GM19025 (cell line): ENCODE measurements at regions not wholly inside any gene's neighbourhood (a gene's known extent, or its start where the extent isn't known, plus 50 kb on each side); places are given as distances from the start of the nearest gene placed in this dataset.
A peak's percentile ranks its signal among the peaks of the same experiment; 100 is the strongest.

Source experiments
- ATAC-seq: cut with Tn5 transposase; IDR thresholded peaks from one replicate; pipeline ENCODE4 v1.9.1; 2021; ENCODE audit warnings: mild to moderate bottlenecking, low read depth, moderate library complexity; ENCODE audit not compliant: unreplicated experiment

GRCh38 chr1:83017276-83017675 lies 981.7 kb downstream of the TTLL7 start:
- no peak for ATAC-seq

- no peak for ATAC-seq
Measured at GRCh38 chr1:83016354-83016849, 982.5 kb downstream of the TTLL7 start.

GRCh38 chr1:83015163-83015562 lies 983.8 kb downstream of the TTLL7 start:
- ATAC-seq: no peak

GRCh38 chr1:83012950-83013349 lies 986.0 kb downstream of the TTLL7 start:
- ATAC-seq: no peak

- no peak for ATAC-seq
Measured at GRCh38 chr1:83011265-83011664, 987.7 kb downstream of the TTLL7 start.

- ATAC-seq: no peak
Measured at GRCh38 chr1:83006271-83006670, 992.7 kb downstream of the TTLL7 start.

- no peak for ATAC-seq
Measured at GRCh38 chr1:83000286-83000685, 998.6 kb downstream of the TTLL7 start.

GRCh38 chr1:82995951-82996350 lies 1003.0 kb downstream of the TTLL7 start:
- no peak for ATAC-seq

GRCh38 chr1:82994616-82995263 lies 1004.2 kb downstream of the TTLL7 start:
- no peak for ATAC-seq

- ATAC-seq: no peak
Measured at GRCh38 chr1:82991569-82991968, 1007.4 kb downstream of the TTLL7 start.

GRCh38 chr1:82979593-82980236 lies 1019.2 kb downstream of the TTLL7 start:
- ATAC-seq: peak; percentile 86

GRCh38 chr1:82978461-82979324 lies 1020.2 kb downstream of the TTLL7 start:
- no peak for ATAC-seq

GRCh38 chr1:82972841-82973553 lies 1025.9 kb downstream of the TTLL7 start:
- no peak for ATAC-seq

- no peak for ATAC-seq
Measured at GRCh38 chr1:82969340-82969739, 1029.6 kb downstream of the TTLL7 start.

- no peak for ATAC-seq
Measured at GRCh38 chr1:82962658-82963057, 1036.3 kb downstream of the TTLL7 start.

- ATAC-seq: no peak
Measured at GRCh38 chr1:82950606-82951200, 1048.2 kb downstream of the TTLL7 start.

- no peak for ATAC-seq
Measured at GRCh38 chr1:82948386-82948785, 1050.5 kb downstream of the TTLL7 start.

GRCh38 chr1:82947278-82947677 lies 1051.7 kb downstream of the TTLL7 start:
- no peak for ATAC-seq

GRCh38 chr1:82946096-82946605 lies 1052.8 kb downstream of the TTLL7 start:
- ATAC-seq: no peak

- ATAC-seq: no peak
Measured at GRCh38 chr1:82944822-82945221, 1054.1 kb downstream of the TTLL7 start.
